GM21619 (cell line): ENCODE measurements at regions not wholly inside any gene's neighbourhood (a gene's known extent, or its start where the extent isn't known, plus 50 kb on each side); places are given as distances from the start of the nearest gene placed in this dataset.

ENCODE experiments used
- ATAC-seq: cut with Tn5 transposase; IDR thresholded peaks from one replicate; pipeline ENCODE4 v1.9.1; 2021; ENCODE audit not compliant: unreplicated experiment

DNA sequence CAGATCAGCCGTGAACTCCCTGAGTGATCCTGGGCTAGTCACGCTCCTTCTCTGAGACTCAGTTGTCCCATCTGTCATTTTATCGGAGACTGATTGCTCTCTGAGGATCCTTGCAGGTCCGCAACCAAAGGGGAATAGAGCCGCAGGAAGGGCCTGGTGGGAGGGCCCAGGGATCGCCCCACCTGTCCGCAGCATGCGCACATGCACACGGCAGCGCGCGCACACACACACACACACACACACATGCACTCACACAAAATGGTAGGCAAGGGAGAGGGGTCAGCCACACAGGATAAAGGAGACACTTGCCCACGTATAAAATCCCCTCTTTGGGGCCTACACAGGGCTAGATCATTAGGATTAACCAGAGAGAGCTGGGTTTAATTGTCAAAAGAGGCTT lies 95.6 kb upstream of the FOXP4 start:
- no peak for ATAC-seq

DNA sequence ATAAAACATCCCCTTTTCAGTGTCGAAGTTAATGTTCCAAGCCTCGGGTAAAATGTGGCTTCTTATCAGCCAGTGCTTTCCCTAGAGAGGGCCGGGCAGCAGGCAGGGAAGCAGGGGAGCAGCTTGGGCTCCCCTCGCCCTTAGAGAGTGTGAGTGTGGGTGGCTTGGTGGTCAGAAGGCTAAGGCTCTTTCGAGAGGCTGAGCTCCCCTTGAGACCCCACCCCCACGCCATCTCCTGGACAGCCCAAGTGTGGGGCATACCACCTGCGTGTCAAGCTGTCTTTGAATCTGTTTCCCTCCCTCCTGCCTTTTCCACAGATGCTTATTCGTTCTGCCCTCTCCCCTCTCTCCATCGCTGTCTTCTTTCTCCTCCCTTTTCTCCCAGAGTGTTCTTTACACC lies 95.1 kb upstream of the FOXP4 start:
- ATAC-seq = no peak

DNA sequence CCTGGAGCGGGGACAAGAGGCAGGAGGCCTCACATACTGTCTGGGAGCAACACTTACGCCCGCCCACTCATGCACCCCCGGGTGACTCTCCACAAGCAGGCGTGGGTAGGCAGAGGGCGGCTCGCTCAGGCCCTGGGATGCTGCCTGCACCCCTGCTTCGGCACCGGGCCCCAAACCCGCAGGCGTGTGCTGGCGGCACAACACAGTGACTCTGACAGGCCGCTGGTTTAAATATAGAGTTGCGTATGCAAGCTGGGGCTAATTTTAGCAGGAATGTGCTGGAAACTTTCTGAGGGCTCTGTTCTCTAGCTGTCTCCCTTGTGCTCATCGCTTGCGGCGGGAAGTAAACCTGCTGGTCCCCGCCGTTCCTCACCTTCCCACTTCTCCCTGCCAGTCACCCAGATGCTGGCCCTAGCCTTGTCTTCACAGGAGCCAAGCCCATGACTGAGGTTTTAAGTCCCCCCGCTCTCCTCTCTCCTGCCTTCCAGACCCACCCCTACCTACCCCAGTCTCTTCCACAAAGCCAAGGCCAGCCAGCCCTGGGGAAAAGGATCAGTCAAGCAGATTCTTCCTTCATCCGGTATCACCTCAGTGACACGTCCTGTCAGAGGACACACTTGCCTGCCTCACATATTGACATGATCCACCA lies 94.5 kb upstream of the FOXP4 start:
- no peak for ATAC-seq

DNA sequence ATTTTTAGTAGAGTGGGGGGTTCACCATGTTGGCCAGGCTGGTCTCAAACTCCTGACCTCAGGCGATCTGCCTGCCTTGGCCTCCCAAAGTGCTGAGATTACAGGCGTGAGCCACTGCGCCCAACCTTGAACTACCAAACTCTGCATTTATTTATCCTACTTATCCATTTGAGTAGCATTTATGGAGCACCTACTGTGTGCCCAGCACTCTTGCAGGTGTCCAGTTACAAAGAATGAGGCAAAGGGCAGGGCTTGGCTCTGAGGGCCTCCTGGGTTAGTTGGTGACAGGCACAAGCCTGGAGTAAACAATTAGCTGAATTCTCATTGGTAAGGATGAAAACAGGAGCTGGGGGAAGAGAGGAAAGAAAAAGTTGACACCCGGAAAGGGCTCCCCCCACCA lies 93.4 kb upstream of the FOXP4 start:
- ATAC-seq = no peak

DNA sequence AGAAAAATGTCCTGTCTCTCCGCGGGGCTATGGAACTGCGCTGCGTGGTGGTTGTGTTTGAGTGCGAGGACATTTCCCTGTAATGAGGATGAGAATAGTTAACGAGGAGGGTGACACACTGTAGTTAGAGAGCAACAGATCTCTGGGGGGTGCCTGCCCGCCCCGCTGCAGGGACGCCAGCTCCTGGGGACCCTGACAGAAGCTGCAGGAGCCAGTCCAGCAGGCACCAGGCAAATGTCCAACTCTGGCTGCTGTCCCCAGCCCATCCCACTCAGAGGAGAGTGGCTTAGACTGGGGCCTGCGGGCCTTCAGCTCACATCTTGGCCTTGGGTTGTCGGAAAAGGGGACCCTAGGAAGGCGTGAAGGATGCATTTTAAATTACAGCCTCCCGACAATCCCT lies 92.9 kb upstream of the FOXP4 start:
- ATAC-seq = no peak

DNA sequence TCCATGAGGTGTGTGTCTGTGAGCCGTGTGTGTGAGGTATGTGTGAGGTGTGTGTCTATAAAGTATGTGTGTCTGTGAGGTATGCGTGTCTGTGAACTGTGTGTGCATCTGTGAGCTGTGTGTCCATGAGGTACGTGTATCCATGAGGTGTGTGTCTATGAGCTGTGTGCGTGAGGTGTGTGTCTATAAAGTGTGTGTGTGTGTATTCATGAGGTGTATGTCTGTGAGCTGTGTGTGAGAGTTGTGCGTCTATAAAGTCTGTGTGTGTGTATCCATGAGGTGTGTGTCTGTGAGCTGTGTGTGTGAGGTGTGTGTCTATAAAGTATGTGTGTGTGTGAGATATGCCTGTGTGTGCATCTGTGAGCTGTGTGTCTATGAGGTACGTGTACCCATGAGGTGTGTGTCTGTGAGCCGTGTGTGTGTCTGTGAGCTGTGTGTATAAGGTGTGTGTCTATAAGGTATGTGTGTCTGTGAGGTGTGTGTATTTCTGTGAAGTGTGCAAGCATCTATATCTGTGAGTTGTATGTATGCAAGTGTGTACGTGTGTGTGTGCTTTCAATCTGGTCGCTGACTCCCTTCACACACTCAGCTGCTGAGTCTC lies 91.9 kb upstream of the FOXP4 start:
- ATAC-seq = no peak

DNA sequence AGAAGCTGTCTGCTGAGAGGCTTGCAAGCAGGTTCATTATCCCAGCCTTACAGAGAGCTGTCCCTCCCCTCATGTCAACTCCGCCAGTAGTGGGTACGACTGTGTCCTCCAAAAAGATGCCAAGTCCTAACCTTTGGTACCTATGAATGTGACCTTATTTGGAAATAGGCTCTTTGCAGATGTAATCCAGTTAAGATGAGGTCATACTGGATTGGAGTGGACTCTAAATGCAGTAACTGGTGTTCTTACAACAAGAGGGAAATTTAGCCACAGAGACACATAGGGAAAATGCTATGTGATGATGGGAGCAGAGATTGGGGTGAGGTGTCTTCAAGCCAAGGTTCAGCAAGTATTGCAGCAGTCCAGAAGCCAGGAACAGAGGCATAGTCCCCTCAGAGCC lies 90.8 kb upstream of the FOXP4 start:
- no peak for ATAC-seq

DNA sequence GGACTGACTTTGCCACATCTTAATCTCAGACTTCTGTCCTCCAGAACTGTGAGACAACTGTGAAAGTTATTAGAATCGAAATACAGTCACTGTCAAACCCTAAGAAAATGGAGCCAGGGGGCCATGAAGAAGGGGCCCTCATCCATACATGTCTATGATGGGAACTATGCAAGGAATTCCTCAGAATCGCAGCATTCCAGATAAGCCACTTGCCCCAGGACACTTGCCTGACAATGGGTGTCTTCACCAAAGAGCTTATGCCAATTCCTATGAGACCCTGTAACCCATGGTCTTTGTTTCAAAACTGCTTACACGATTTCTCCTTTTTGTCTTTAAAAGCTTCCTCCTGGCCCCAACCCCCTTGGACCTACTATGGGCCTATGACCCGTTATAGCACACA lies 90.4 kb upstream of the FOXP4 start:
- no peak for ATAC-seq

DNA sequence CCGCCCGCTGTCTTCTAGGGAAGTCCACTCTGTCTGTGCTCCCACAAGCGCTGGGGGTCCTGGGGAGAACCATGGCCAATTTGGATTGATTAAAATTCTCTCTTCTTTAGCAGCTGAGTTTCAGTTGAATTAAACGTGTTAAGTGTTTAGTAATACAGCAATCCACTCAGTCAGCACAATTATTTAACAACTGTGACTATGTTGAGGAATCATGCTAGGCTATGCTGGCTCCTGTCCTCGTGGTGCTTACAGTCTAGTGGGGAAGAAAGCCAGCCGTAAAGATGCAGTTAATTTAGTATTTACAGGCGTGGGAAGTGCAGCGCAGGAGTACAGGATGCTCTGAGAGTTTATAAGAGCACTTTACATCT lies 88.9 kb upstream of the FOXP4 start:
- no peak for ATAC-seq

DNA sequence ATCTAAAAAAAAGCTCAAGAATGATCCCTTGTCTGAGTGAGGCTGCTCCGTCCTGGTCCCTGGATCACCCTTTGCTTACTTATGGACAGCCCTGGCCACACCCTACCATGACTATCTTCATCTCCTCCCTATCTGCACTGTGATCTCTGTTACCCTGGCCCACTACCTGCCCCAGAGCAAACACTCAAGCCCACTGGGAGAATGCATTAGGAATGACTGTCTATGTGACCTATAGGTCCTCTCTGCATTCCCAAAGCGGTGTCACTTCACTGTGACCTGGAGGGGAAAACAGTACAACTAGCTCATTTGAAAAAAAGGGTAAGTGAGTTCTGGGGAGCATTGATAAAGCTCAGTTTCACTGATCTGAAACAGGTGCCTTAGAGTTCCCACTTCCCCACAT lies 86.4 kb upstream of the FOXP4 start:
- no peak for ATAC-seq

DNA sequence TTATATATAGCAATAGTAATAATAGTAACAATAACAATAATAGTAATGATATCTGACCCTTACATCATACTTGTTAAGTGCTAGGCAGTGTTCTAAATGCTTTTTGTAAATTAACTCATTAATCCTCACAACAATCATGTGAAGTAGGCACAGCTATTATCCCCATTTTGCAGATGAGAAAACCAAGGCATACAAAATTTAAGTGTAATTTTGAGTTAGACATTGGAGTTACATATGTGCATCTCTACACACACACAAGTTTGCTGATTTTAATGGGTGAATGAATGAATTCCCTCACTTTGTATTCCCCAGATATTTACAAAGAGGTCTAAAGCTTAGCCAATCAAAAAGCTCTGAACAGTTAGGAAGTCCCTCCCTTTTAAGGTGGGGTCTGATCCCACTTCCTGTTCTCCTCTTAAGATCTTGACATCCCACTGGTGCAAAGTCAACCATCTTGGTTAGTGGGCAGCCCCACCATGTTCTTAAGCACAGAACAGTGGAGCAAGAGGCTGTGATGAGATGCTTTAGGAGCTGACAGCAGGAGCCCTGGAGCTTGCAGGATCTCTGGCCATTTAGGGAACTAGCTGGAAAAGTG lies 85.3 kb upstream of the FOXP4 start:
- no peak for ATAC-seq

DNA sequence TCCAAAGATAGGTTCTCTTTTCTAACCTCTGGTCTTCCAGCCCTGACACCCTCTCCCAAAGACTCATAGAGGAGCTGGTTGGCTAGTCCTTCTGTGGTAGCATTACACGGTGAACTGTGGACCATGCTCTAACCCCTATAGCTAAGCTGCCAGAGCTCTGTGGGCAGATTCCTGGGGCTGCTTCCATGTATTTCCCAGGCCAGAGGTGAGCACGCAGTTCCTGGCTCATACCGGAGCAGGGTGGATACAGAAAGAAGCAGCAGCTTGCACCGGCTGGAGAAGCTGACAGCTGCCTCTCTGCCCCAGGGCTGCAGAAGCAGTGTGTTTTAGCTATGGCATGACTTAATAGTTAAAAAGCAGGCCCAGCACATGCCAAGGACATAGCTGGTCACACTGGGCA lies 84.1 kb upstream of the FOXP4 start:
- no peak for ATAC-seq

DNA sequence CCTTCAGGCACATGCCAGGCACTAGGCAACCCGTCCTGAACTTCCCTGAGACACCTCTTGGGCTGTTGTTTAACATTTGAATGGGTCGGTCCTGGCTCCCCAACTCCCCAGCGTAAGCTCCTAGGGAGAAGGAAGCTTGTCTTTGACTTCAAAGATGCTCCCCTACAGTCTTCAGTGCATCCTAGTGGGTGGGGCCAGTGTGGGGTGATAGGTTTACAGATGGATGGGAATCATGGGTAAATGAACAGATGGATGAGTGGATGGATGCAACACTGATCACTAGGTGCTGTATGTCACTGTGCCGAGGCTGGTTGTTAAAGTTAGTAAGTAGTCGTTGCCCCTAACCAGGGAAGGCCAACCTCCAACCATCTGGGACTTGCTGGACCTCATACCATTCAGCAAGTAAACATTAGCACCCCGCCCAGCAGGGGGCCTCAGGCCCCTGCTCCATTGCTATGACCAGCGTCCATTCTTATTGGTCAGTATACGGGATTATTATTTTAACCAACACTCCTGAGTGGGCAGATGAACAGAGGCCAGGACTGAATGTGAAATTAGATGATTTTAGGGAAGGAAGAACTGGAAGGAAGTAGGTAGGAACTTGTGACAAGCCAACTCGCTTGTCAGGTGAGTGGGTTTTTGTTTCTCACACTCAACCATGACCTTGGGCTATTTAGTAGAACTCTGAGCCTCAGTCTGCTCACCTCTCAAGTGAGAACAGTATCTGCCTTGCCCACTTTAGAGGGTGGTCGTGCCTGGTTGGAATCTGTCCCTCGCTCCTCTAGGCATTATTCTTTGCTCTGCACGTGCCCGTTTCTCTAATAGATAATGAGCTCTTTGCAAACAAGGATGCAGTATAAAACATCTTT lies 82.9 kb upstream of the FOXP4 start:
- no peak for ATAC-seq

DNA sequence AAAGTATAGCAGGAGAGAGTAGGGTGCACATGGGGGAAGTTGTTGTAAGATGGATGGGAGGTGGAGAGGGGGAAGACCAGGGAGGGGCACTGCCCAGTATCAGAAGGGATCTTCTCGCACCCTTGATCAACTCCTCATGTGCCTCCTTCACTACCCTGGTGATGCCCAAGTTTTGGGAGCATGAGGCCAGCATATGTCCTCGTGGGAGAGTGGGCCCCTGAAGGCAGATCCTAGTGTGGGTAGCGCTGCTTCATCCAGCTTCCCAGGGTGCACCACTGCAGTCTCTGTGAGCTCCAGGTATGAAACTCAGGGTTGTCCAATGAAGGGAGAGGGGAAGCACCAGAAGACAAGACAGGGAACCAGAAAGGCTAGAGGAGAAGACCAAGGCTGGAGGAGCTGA lies 82.2 kb upstream of the FOXP4 start:
- ATAC-seq = no peak

DNA sequence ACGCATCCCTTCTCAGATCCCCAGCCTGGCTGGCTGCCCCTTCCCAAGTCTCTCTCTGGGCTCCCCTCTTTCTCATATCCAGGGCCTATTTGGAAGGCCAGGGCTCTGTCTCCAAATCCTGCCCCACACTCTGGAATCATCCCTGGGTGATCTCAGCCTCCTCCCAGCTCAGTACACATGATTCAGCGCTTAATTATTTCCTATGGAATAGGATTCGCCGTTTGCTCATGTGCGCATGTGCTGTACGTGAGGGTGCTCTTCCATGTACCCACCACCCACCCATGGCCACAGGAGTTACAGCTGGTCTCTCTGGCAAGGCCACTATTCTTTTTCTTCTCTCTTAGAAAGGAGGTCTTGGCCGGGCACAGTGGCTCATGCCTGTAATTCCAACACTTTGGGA lies 81.7 kb upstream of the FOXP4 start:
- ATAC-seq = no peak

DNA sequence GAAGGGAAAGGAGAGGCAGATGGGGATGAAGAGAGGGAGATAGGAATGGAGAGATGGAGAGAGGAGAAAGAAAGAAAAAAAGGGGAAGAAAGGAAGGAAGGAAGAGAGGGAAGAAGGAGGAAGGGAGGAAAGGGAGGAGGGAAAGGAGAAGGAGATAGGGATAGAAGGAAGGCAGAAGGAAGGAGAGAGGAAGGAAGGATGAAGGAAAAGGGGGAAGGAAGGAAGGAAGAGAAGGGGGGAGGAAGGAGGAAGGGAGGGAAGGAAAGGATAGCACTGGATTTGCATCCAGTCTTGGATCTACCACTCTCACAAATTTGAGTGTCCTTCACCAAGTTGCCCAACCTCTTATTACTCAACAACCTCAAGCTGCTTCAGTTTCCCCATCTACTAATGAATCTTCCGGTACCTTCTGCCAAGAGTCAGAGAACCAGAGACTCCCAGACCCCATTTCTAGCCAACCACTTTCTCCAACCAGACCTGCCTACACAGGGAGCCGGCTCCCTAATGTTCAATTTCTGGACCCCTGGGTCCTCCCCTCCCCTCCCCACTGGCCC lies 79.7 kb upstream of the FOXP4 start:
- ATAC-seq = no peak

DNA sequence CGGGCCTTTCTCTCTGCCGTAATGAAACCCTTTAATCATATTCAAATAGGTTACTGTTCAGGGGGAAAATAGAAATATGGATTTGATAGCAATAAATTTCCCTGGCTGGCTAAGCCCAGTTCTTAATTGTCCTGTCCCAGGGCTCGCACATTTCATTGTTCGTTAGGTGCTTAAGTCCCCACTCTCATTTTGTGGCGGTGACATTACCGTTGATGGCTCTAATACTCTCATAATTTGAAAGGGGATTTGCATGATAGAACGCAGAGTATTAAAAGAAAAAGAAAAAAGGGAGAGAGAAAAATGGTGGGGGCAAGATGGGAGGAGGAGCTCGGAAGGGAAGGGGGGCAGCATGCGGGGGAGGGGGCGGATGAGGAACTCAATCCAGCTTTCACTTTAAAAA lies 79.1 kb upstream of the FOXP4 start:
- ATAC-seq = no peak

DNA sequence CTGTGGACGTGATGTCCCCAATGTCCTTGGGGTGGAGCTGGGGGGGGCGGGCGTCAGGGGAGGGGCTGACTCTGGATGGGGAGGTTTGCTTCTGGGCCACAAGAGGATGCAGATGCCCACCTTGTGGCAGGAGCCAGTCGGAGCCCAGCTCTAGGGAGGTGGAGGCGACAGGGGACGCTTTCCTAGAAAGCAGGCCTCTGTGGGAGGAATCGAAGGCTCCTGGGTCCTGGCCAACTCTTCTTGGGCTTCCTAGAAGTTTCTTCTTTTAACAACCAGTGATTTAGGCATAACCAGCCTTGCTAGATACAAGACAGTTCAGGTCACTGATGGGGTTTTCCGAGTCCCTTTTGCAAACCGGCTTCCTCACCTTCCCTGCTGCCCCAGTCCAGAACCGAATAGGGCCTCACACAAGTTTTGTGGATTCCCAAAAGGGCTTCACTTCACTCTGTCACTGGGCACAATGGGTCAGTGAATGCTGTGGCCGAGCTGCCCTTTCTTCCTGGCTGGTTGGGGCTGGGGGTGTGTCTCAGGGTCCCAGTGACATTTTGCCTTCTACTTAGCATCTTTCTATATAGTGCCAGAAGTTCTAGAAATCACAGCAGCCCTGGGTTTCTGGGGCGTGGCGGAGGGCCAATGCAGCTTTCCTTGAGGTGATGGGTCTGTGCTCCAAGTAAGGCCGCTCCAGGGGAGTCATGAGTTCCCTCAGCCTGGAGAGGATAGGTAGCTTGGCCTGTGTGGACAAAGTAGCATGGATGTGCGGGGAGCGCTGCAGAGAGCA lies 78.4 kb upstream of the FOXP4 start:
- ATAC-seq = no peak

DNA sequence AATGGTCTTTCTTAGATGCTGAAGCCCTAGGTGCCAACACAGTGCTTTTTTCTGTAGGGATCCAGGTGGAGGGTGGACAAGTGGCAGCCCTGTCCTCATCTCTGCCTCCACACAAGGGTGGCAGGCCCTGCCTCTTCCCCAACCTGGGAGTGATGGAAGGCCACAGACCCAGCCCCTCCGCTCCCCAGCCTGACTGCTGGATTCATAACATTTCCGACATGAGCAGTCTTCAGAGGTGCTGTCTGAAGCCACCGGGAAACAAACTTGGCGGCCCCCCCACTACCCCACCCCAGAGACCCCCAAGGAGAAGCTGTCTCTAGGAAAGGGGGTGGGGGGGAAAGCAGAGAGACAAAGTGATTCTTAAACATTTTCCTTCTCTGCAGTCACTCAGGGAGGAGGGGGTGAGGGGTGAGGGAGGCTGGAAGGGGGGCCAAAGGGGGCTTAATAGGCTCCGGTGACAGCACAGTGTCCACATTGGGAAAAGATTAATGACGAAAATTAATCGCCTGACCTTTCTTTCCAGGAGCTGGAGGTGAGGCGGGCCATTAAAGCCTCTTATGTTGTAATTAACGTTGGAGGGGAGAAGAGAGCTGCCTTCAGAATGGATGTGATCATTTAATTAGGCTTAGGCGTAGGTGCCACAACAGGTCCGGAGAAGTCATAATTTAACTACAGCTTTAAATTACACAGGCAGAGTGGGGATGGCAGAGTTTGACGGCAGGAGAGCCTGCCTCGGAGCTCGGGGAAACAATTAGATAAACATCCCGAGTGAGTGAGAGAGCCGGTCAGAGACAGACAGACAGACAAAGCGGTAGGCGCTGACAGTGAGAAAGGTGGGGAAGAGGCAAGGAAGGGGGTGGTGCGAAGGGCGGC lies 76.8 kb upstream of the FOXP4 start:
- no peak for ATAC-seq

DNA sequence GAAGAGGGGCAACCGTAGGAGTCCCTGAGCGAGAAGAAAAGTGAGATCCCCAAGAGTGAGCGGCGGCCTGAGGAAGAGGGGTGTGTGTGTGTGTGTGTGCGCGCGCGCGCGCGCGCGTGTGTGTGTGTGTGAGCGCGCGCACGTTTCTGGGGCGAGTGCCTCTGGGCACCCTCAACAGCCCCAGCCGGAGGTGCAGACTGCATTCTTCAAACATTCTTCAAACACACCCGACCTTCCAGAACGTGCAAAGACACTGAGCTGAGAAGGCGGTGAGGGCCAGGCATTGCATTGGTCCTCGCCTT lies 76.2 kb upstream of the FOXP4 start:
- no peak for ATAC-seq
